Breast epithelium (tissue), 3 donors: ENCODE measurements at regions not wholly inside any gene's neighbourhood (a gene's known extent, or its start where the extent isn't known, plus 50 kb on each side); places are given as distances from the start of the nearest gene placed in this dataset.

Experiments
- CTCF ChIP-seq, 3 donors: fragments of 450-650 bp; IDR thresholded peaks; one replicate each; pipeline ENCODE4 v1.5.1; 2016 to 2017; ENCODE audit warnings: antibody characterized with exemption in 3 of 3, mild to moderate bottlenecking in 3 of 3, moderate library complexity in 3 of 3
- POLR2A ChIP-seq: fragments of 450-650 bp; IDR thresholded peaks from one replicate; pipeline ENCODE4 v1.6.1; 2016; ENCODE audit warnings: antibody characterized with exemption, mild to moderate bottlenecking, moderate library complexity

DNA sequence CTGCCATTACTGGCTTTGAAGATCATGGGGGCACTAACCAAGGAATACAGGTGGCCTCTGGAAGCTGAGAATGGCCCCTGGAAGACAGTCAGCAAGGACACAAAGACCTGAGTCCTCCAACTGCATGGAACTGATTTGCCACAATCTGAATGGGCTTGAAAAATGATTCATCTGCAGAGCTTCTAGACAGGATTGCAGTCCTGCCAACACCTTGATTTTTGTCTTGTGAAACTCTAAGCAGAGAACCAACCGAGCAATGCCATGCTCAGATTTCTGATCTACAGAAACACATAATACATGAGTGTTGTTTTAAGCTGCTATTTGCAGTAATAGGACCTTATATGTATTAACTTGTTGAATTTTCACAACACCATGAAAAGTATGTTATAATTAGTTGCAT lies 66.1 kb upstream of the SLC13A1 start:
- TF ChIP-seq CTCF (IDR thresholded peaks at IDR 0.05) (no peak), POLR2A (no peak)
